ENCODE measurements at regions not wholly inside any gene's neighbourhood (a gene's known extent, or its start where the extent isn't known, plus 50 kb on each side); places are given as distances from the start of the nearest gene placed in this dataset.
A peak's percentile ranks its signal among the peaks of the same experiment; 100 is the strongest.

GRCh38 chr10:4677296-4678021 is 148.5 kb upstream of the AKR1E2 start (continued):
- TF ChIP-seq ZNF232 (CRISPR knock-in tag; IDR thresholded peaks at IDR 0.05) (no peak), GABPB2 (CRISPR knock-in tag; conservative IDR thresholded peaks at IDR 0.05) (no peak), ERF (CRISPR knock-in tag; IDR thresholded peaks at IDR 0.05) (no peak), RNF2 (IDR thresholded peaks at IDR 0.05) (no peak), CEBPB (tag; IDR thresholded peaks at IDR 0.05) (0 out of 2 replicates have a peak, but pooled peaks have one; percentile 11), ZNF668 (CRISPR knock-in tag; IDR thresholded peaks at IDR 0.05) (no peak), ZHX1 (conservative IDR thresholded peaks at IDR 0.05; ENCODE audit: low read length) (no peak), CEBPG (CRISPR knock-in tag; IDR thresholded peaks at IDR 0.05) (no peak), CEBPG (tag; conservative IDR thresholded peaks at IDR 0.05 in 1 of 2, IDR thresholded peaks at IDR 0.05 in 1 of 2) (peak in 1 of 2 experiments; percentile 56; a peak in 1 of 4 replicates)

- CTCF ChIA-PET (ENCODE audit: low intra/inter-chr PET ratio) = no interaction called here
- no peak for FAIRE-seq
- ATAC-seq = no peak
- Histone ChIP-seq H3K4me1 (replicated peaks in 1 of 2; ENCODE audit: control insufficient read depth in 2 of 2, insufficient read depth in 2 of 2, low read length in 2 of 2) (no peaks in the 10 kb centered on the region), H4K20me1 (replicated peaks; ENCODE audit: control insufficient read depth, insufficient read depth, low read length) (no peaks in the 10 kb centered on the region), H3K27me3 (ENCODE audit: control insufficient read depth in 2 of 2, insufficient read depth in 2 of 2, low read length in 2 of 2) (peaks cover 2 to 4% of the 10 kb centered on the region in 2 experiments; a peak in 3 of 5 replicates), H3K27ac (ENCODE audit: extremely low read depth, low read depth, low read length) (no peak overlapping the region), H3K4me3 (no peak overlapping the region), H2AFZ (ENCODE audit: low read depth, low read length) (no peak overlapping the region), H3K4me2 (ENCODE audit: insufficient read depth, low read length) (no peak overlapping the region), H3K36me3 (ENCODE audit: control insufficient read depth, insufficient read depth, low read length) (no peaks in the 10 kb centered on the region), H3K9me1 (ENCODE audit: control insufficient read depth, insufficient read depth, low read length) (no peaks in the 10 kb centered on the region), H3K9me3 (replicated peaks; ENCODE audit: control insufficient read depth, insufficient read depth, low read depth, low read length) (no peaks in the 10 kb centered on the region), H3K79me2 (ENCODE audit: control insufficient read depth, insufficient read depth, low read length) (no peaks in the 10 kb centered on the region), H3K9ac (ENCODE audit: insufficient read depth in 1 of 2, low read depth in 2 of 2, low read length in 2 of 2) (no peak overlapping the region)
- in situ Hi-C loops (cut with MboI) = no loop called here
- DNase-seq (ENCODE audit: extremely low read depth in 1 of 4, low spot score in 3 of 4) = no peak
- POLR2A ChIA-PET = no interaction called here
- WGBS (ENCODE audit: insufficient coverage, low coverage, missing lambda C conversion rate) = 14% methylated on average over 3 of the region's 3 CpGs
- BruUV-seq (replicated peaks) = no TSS peak
- intact Hi-C loops (cut with micrococcal nuclease) = no loop called here
- TF ChIP-seq WHSC1 (IDR thresholded peaks at IDR 0.05; ENCODE audit: low read length) (no peak), THRA (IDR thresholded peaks at IDR 0.05) (no peak), BRF2 (IDR thresholded peaks at IDR 0.05; ENCODE audit: borderline replicate concordance, insufficient read depth, insufficient read length) (no peak), EZH2 (IDR thresholded peaks at IDR 0.05; ENCODE audit: borderline replicate concordance, low read depth, low read length) (no peak), ZNF766 (CRISPR knock-in tag; conservative IDR thresholded peaks at IDR 0.05) (no peak), ZNF282 (CRISPR knock-in tag; IDR thresholded peaks at IDR 0.05) (no peak), ELK3 (CRISPR knock-in tag; IDR thresholded peaks at IDR 0.05) (no peak), ZC3H8 (IDR thresholded peaks at IDR 0.05) (no peak)
Observed at GRCh38 chr10:4676566-4676965, 149.4 kb upstream of the AKR1E2 start.

Measured in K562 (cell line).